ENCODE measurements at regions not wholly inside any gene's neighbourhood (a gene's known extent, or its start where the extent isn't known, plus 50 kb on each side); places are given as distances from the start of the nearest gene placed in this dataset.

DNA sequence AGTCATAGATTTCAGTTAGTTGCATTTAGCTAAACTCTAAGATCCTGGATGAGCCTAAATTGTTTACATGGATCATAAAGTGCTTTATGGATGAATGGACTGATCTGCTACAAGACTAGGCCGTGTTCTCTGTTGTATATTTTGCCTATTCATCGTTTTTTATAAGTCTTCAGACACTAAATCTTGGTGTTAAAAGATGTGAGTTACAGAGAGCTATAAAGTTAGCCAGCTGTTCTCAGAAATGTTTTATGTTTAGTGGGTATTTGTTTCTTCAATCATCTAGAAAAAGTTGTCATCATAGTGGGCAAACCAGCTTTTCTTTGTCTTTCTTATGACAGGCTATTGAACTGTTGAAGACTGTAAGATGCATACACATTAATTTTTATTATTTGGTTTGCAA is 585.8 kb upstream of the SEMA6A start:
- TF ChIP-seq CTCF (IDR thresholded peaks at IDR 0.05; ENCODE audit: low read depth, low read length, poor library complexity, severe bottlenecking), result no peak
- TF ChIP-seq EZH2phosphoT487 (IDR thresholded peaks at IDR 0.05; ENCODE audit: borderline replicate concordance, low read length), result no peak
